Thoracic aorta (tissue), 2 donors: ENCODE measurements at regions not wholly inside any gene's neighbourhood (a gene's known extent, or its start where the extent isn't known, plus 50 kb on each side); places are given as distances from the start of the nearest gene placed in this dataset.

ENCODE experiments used
- ATAC-seq: fragments of 150-250 bp; one replicate; pipeline ENCODE4 v1.8.0; 2017; ENCODE audit warnings: low read depth; ENCODE audit not compliant: insufficient number of reproducible peaks, low FRiP score
- DNase-seq: peaks from one replicate; pipeline ENCODE4 v3.0.0-alpha.2; 2020; ENCODE audit warnings: low spot score
- H3K27ac ChIP-seq, 2 donors: fragments of 200-600 bp; sonication (generic); 1 replicate in 1 of 2; 2 replicates in 1 of 2; pipeline ENCODE4 v1.5.1; 2016; ENCODE audit warnings: mild to moderate bottlenecking in 2 of 2, moderate library complexity in 2 of 2
- H3K27me3 ChIP-seq: fragments of 200-600 bp; sonication (generic); replicated peaks from 2 replicates; pipeline ENCODE4 v1.6.0; 2016; ENCODE audit warnings: mild to moderate bottlenecking; ENCODE audit not compliant: insufficient read depth
- H3K36me3 ChIP-seq: fragments of 200-600 bp; sonication (generic); one replicate; pipeline ENCODE4 v1.5.1; 2016
- H3K4me1 ChIP-seq, 2 donors: fragments of 200-600 bp; sonication (generic); 1 replicate in 1 of 2; 2 replicates in 1 of 2; pipeline versions ENCODE4 v1.5.1 to v1.6.0; 2016; ENCODE audit warnings: low read depth in 2 of 2, mild to moderate bottlenecking in 1 of 2; ENCODE audit not compliant: control insufficient read depth in 1 of 2
- H3K4me3 ChIP-seq: fragments of 200-600 bp; sonication (generic); 2 replicates; pipeline ENCODE4 v1.5.1; 2016; ENCODE audit warnings: mild to moderate bottlenecking
- H3K9me3 ChIP-seq: fragments of 200-600 bp; sonication (generic); 2 replicates; pipeline ENCODE4 v1.5.1; 2016
- TF ChIP-seq, protein P1 (sequence below): fragments of 200-600 bp; sonication (generic); IDR thresholded peaks from one replicate; pipeline ENCODE4 v1.5.1; 2019; ENCODE audit warnings: antibody characterized with exemption

DNA sequence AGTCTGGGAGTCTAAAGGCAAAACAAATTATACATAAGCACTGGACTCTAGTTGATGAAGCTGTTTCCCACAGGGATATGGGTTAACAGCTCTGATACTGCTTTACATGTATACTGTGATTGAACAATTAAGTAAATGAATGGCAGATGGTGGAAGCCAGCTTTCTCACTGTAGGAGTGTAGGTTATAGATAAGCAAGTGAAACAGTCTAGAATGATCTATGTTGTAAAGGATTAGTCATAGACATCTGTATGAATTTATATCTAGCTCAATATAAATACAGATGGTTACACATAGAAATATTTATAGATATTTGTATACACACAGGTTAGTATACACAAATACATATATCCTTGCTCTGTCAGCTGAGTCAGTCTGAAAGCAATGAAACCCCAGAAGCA lies 276.1 kb downstream of the PPARGC1A start:
- Histone ChIP-seq H3K27ac (no peak overlapping the region), H3K4me3 (no peak overlapping the region), H3K36me3 (no peaks in the 10 kb centered on the region), H3K9me3 (no peaks in the 10 kb centered on the region), H3K27me3 (no peaks in the 10 kb centered on the region), H3K4me1 (no peaks in the 10 kb centered on the region)
- no peak for DNase-seq
- TF ChIP-seq, protein P1, sequence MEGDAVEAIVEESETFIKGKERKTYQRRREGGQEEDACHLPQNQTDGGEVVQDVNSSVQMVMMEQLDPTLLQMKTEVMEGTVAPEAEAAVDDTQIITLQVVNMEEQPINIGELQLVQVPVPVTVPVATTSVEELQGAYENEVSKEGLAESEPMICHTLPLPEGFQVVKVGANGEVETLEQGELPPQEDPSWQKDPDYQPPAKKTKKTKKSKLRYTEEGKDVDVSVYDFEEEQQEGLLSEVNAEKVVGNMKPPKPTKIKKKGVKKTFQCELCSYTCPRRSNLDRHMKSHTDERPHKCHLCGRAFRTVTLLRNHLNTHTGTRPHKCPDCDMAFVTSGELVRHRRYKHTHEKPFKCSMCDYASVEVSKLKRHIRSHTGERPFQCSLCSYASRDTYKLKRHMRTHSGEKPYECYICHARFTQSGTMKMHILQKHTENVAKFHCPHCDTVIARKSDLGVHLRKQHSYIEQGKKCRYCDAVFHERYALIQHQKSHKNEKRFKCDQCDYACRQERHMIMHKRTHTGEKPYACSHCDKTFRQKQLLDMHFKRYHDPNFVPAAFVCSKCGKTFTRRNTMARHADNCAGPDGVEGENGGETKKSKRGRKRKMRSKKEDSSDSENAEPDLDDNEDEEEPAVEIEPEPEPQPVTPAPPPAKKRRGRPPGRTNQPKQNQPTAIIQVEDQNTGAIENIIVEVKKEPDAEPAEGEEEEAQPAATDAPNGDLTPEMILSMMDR = no peak
- no peak for ATAC-seq

DNA sequence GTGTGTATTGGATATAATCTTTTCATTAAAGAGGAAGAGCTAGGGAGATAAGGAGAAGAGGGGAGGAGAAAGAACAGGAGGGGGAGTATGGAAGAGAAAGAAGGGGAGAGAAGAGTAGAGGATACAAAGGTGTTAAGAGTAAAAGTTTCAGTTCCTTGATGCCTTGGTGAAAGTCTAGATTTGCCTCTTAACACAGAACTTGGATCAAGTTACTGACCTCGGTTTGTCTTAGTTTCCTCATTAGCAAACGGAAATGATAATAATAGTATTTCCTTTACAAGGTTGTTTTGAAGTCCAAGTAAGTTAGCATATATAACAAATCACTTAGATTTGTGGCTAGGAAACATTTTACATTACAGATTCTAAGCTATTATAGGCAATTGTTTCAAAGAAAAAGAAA lies 287.1 kb downstream of the PPARGC1A start:
- no peak for DNase-seq
- H3K27ac ChIP-seq = no peak overlapping the region
- no peaks in the 10 kb centered on the region for H3K9me3 ChIP-seq
- no peaks in the 10 kb centered on the region for H3K36me3 ChIP-seq
- ATAC-seq = no peak
- H3K4me1 ChIP-seq = no peaks in the 10 kb centered on the region
- TF ChIP-seq, protein P1 = no peak
- H3K27me3 ChIP-seq = no peaks in the 10 kb centered on the region
- no peak overlapping the region for H3K4me3 ChIP-seq

DNA sequence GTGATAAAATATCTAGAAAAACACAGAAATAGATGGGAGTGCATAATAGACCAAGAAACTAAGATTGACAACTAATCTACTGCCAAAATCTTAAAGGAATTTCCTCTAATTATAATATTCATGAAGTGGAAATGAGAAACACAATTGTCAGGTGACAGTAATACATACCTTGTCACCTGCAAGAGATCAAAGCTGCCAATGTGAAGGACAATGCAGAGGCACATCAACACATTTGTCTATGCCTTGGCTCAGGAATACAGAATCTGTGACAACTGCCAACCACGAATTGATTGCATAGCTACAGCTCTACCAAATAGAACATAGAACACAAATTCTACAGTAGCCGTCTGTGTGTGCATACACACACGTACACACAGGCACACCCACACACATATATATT lies 295.7 kb downstream of the PPARGC1A start:
- no peak overlapping the region for H3K27ac ChIP-seq
- TF ChIP-seq, protein P1 = no peak
- no peaks in the 10 kb centered on the region for H3K4me1 ChIP-seq
- H3K36me3 ChIP-seq = no peaks in the 10 kb centered on the region
- H3K27me3 ChIP-seq = no peaks in the 10 kb centered on the region
- DNase-seq = no peak
- ATAC-seq = no peak
- no peak overlapping the region for H3K4me3 ChIP-seq
- no peaks in the 10 kb centered on the region for H3K9me3 ChIP-seq

DNA sequence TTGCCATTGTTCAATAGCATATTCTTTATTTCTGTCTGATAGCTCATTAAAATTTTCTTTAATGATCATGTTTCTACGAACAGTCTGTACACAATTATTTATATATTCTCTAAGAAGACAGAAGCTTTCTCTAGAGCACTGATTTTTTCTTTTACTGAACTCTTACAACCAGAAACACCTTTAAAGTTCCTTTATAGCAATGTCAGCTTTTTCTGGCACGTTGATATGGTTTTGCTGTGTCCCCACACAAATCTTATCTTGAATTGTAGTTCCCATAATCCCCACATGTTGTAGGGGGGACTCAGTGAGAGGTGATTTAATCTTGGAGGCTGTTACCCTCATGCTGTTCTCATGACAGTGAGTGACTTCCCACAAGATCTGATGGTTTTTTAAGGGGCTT lies 299.4 kb downstream of the PPARGC1A start:
- no peak overlapping the region for H3K27ac ChIP-seq
- no peak overlapping the region for H3K4me3 ChIP-seq
- H3K4me1 ChIP-seq = no peaks in the 10 kb centered on the region
- no peaks in the 10 kb centered on the region for H3K27me3 ChIP-seq
- TF ChIP-seq, protein P1 = no peak
- H3K36me3 ChIP-seq = no peaks in the 10 kb centered on the region
- no peaks in the 10 kb centered on the region for H3K9me3 ChIP-seq
- DNase-seq (no peak), ATAC-seq (no peak)

DNA sequence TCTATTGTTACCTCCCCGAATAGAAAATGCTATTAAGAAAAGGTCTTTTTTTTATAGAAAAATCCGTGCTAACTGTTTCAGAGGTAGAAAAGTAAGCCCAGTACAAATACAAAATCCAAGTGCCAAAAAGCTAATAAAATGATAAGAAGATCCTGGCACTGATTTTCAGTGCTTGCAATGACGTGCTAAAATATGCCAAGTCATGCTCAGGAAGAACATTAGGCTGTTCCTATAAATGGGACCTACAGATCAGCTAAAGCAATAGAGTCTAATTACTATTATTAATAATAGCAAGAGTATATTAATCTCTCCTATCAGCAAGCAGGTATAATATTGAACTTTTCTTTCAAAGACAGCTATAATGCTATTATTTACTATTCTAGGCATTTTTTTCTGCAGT lies 305.8 kb downstream of the PPARGC1A start:
- DNase-seq (no peak), ATAC-seq (no peak)
- TF ChIP-seq, protein P1 = no peak
- Histone ChIP-seq H3K27ac (no peak overlapping the region), H3K4me1 (peaks cover 0 to 7% of the 10 kb centered on the region in 2 donors), H3K27me3 (no peaks in the 10 kb centered on the region), H3K4me3 (no peak overlapping the region), H3K36me3 (no peaks in the 10 kb centered on the region), H3K9me3 (no peaks in the 10 kb centered on the region)
